GM18498 (cell line): ENCODE measurements at regions not wholly inside any gene's neighbourhood (a gene's known extent, or its start where the extent isn't known, plus 50 kb on each side); places are given as distances from the start of the nearest gene placed in this dataset.
A peak's percentile ranks its signal among the peaks of the same experiment; 100 is the strongest.

Source experiments
- ATAC-seq: cut with Tn5 transposase; IDR thresholded peaks from one replicate; pipeline ENCODE4 v1.9.1; 2021; ENCODE audit warnings: mild to moderate bottlenecking, moderate library complexity; ENCODE audit not compliant: unreplicated experiment

DNA sequence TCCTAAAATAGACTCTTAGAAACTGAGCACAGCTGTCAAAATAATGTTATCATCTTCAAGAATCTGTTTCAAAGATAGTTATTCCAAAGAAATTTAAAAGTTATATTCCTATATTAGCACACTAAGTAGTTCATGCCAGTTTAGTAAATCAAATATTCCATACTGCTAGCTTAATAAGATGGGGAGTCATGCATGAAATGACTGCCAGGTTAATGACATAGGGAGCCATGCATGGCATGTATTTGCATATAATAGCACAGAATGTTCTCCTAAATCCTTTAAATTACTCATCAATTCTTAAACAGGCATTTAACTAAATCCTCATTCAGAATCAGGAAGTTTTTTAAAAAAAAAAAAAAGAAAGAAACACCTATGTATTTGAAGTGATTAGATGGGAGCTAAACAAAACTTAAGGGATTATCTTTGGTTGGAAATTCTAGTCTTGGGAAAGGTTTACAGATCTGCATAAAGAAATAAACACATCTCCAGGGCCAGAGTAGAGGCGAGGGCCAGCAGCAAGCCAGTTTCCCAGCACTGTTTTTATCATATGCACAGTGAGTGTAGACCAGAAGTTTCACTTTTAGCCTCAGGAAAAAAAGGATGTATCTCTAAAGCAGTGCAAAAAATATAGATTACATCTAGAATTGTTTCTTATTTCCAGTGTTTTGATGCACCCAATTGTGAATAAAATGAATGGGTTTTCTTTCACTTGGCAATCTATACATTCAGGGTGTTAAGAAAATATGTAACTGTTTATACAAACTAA lies 366.4 kb upstream of the AGTR1 start:
- peak; percentile 61 for ATAC-seq

- ATAC-seq = no peak
These were observed 365.2 kb upstream of the AGTR1 start for GRCh38 chr3:148332509-148332908.

DNA sequence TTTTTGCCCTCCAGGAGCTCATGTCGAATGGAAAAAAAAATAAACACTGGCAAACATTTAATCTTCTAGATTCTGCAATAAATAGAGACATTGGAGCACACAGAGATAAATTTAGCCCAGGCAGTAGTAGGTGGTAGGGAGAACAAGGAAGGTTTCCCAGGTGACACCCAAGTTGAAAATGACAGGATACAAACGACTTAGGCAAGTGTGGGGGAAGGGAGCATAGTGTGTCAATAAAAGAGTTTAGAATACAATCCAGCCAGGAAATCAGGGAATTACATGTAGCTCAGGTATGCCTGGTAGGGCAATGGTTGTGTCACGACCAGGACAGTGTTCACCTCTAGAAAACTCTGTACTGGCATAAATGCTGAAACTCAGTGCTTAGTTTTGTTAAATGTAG lies 364.6 kb upstream of the AGTR1 start:
- ATAC-seq = no peak

DNA sequence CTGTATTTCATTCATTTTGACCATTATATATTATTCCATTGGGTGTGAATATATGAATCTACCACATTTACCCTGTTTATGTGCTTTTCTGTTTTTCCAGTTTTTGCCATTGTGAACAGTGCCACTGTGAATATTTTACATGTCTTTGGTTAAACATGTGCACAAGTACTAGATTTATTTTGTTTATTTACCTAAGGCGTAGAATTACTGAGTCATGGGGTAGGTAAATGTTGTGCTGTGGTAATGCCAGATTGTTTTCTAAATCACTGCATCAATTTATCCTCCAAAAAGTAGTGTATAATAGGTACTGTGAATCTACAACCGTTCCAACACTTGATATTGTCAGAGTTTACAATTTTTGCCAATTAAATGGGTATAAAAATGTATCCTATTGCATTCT lies 362.1 kb upstream of the AGTR1 start:
- no peak for ATAC-seq

DNA sequence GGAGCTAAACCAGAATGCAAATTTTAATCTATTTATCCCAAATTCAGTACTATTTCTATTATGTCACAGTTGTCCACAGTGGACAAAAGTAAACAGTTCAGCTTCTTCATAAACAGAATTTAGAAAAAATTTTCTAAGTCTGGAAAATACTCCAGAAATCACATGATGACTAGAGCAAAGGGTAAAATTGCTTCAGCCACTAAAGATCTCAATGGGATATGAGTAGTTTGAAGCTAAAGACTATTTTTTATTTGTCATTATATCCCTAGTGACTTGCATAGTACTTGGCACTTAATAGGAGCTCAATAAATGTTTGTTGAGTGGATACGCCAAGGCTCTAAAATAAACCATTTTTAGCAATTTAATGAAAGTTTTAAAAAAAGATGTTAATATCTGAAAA lies 354.3 kb upstream of the AGTR1 start:
- ATAC-seq = no peak

DNA sequence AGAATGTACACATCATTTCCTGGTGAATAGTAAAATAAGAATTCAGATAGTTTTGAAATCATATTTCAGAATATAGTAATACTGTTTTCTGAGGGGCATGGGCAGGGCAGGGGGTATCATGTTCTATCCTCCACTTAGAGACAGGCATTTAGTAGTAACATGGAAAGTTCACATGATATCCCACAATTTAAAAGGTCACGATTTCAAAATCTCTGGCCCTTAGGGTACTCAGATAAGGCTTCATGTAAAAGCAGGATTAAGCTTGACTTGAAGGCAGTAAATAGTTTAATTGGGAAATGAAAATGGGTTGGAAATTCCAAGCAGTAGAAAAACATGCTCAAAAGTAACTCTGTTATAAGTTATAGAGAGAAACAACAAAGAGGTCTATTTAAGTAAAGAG lies 353.2 kb upstream of the AGTR1 start:
- ATAC-seq = no peak

- ATAC-seq = no peak
These were observed 337.7 kb upstream of the AGTR1 start for GRCh38 chr3:148360051-148360450.

DNA sequence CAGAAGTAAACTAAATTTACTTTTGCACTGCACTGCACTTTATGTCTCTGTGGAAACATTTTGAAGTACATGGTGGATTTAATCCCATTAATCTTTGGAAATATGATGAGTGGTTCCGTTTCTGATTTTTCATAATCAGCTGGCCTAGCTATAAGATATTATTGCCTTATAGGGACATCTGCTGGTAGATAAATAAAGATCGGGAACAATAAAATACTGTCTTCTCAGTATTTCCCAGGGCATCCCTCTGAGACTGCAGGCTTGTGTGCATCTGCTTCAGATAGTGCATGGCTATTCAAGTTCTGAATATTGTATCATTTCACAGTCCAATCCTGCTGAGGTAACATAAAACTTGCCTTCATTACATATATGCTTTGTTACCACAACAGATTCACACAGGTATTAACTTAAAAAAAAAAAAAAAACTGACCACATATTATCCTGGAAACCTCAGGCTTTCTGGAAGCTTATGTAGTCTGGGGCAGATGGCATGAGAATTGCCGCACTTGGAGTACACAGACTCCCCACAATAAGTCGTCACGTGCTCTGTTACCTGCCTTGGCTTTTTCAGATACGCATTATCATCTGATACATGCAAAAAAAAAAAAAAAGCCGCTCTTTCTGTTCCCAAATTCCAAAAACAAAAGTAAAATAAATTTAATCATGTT lies 330.8 kb upstream of the AGTR1 start:
- ATAC-seq = no peak

DNA sequence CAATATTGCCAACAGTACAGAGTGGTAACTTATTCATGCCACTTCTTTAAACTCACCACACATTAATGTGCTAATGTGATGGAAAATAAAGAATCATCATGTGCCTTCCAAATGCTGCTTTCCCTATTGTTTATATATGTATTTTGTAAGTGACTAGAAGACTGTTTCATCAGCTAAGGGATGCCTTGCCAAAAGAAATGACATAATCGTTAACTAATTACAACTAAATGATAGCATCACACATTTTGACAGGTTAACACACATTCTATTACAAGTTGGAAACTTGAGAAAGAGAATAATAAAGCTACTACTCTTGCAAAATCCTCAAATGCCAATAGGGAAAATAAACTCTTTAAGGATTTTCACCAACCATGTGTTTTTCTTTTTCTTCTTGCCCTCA lies 329.9 kb upstream of the AGTR1 start:
- ATAC-seq = no peak

GRCh38 chr3:148369381-148369780 lies 328.3 kb upstream of the AGTR1 start:
- ATAC-seq = no peak

- ATAC-seq = no peak
These were observed 325.4 kb upstream of the AGTR1 start for GRCh38 chr3:148372206-148372875.

GRCh38 chr3:148373961-148374360 lies 323.7 kb upstream of the AGTR1 start:
- no peak for ATAC-seq

- ATAC-seq = peak; percentile 95
These were observed 317.8 kb upstream of the AGTR1 start for GRCh38 chr3:148379763-148380382.

GRCh38 chr3:148381051-148381450 lies 316.7 kb upstream of the AGTR1 start:
- no peak for ATAC-seq

DNA sequence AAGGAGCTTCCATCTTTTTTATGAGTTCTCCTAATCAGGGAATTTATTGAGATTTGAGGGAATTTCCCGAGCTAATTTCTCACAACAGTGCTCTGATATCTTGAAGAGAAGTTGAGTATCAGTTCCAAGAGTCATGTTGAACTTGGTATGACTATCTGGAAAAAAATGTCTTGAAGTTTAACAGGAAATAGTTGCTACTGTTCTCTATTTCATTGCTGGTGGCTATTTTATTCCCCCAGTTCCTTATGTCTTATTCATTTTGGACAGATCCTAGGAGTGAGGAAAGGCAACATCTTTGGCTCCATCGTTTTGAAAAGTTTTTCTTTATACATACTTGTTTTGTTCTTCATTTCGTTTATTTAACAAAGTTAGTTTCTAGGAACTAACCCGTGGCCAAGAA lies 307.8 kb upstream of the AGTR1 start:
- ATAC-seq = no peak

DNA sequence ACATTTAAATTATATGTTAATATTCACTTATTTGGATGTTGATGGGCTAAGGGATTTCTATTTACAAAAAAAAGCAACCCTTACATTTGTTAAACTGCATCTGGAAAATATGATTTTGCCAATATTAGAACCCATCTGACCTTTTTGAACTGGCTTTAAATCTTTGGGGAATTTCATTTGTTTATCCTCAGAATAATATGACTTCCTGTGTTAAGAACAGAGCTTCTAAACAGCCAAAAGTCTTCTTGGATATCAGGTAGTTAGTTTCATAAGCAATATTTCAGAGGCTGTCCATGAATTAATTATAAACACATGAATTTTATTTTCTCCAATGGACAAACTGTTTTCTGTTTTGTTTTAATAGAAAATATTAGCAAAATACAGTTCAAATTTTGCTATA lies 301.9 kb upstream of the AGTR1 start:
- ATAC-seq = no peak

GRCh38 chr3:148400754-148401153 lies 296.9 kb upstream of the AGTR1 start:
- ATAC-seq = no peak

GRCh38 chr3:148408667-148409066 lies 289.0 kb upstream of the AGTR1 start:
- no peak for ATAC-seq

DNA sequence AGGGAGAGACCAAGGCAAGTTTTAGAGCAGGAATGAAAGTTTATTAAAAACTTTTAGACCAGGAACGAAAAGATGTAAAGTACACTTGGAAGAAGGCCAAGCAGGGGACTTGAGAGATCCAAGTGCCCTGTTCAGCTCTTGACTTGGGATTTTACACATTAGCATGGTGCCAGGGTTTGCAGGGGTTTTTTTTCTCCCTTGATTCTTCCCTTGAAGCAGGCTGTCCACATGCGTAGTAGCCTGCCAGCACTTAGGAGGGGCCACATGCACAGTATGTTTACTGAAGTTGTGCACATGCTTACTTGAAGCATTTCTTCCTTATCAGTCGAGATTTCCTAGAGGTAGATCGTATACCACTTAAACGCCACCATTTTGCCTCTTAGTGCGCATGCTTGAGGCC lies 277.5 kb upstream of the AGTR1 start:
- no peak for ATAC-seq

DNA sequence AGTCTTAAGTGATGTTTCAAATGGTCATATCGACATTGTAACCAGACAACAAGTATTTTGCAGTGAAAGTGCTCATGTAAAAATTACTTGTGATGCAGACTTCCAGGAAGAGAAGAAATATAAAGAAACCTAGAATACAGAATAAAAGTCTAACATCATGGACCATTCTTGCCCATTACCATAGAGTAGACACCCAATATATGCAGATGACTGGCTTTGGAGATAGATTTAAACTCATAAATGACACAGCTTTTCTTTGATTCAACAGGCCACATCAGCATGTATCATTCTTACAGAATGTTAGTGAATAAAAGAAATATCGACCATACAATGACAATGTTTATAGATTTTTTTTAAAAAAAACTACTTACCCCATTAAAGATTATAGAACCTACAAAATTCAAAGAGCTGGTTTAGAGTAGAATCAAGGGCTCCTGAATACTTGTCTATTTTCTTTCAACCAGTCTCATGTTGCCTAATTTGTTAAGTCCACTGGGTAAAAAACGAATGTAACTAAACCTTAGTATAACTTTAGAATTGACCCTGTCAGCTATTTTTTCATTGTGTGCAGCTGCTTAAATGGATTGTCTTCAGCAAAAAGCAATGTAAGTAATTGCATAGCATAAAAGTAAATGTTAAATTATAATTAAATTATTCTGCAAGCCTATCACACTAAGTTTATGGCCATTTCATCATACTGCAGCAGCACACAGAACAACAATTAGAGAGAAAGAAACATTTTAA lies 268.7 kb upstream of the AGTR1 start:
- ATAC-seq = no peak

DNA sequence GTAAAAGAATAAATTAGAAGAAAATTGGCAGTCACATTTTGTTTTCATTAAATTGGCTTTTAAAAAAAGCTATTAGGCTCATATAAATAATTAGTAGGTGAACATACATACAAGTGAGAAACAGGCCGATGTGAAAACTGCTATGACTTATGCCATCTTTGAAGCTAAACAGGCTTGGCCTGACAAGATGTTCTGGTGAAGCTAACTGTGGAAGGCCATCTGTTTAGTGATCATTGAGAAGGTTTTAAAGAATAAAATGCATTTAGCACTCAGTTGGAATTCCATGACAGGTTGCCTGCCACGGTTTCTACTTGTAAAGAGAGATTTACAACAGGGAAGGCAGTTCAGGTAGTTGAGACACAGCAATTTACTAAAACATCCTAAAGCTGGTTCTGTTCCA lies 264.0 kb upstream of the AGTR1 start:
- ATAC-seq = no peak
